Astrocyte of the spinal cord (primary cell): ENCODE measurements at regions not wholly inside any gene's neighbourhood (a gene's known extent, or its start where the extent isn't known, plus 50 kb on each side); places are given as distances from the start of the nearest gene placed in this dataset.
"Not testable (repeated sequence)": the region's sequence is repeated elsewhere in the genome, so short reads cannot be mapped to it uniquely, and the experiment has no call there.

Source experiments
- DNase-seq: peaks from one replicate; pipeline ENCODE4 v3.0.0; 2011; ENCODE audit warnings: low read depth, low spot score
- H3K4me3 ChIP-seq: 2 replicates; pipeline ENCODE4 v1.5.1; 2011; ENCODE audit warnings: low read depth, mild to moderate bottlenecking, low read length, moderate library complexity
- in situ Hi-C: cut with HindIII; loops from 2 replicates; pipeline ENCODE4 v1.10.0; 2017; ENCODE audit warnings: low sequenced_read_pairs
- TF ChIP-seq, protein P1 (sequence below): IDR thresholded peaks from 2 replicates; pipeline ENCODE4 v1.5.1; 2012; ENCODE audit warnings: low read depth, mild to moderate bottlenecking, low read length, inconsistent platforms

DNA sequence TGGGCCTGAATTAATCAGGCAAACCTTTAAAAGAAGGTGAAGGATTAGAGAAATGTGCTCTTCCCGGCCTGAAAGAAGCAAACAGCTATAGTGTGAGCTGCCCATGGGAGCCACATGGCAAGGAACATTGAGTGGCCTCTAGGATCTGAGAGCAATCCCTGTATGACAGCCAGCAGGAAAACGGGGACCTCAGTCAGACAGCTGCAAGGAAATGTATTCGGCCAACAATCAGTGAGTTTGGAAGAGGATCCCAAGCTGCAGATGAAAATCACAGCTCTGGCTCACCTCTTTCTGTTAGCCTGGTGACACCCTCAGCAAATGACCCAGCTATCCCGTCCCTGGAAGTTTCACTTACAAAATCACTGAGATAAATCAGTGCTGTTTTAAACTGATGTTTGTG, 309.2 kb downstream of the SH3GL2 start:
- TF ChIP-seq, protein P1, sequence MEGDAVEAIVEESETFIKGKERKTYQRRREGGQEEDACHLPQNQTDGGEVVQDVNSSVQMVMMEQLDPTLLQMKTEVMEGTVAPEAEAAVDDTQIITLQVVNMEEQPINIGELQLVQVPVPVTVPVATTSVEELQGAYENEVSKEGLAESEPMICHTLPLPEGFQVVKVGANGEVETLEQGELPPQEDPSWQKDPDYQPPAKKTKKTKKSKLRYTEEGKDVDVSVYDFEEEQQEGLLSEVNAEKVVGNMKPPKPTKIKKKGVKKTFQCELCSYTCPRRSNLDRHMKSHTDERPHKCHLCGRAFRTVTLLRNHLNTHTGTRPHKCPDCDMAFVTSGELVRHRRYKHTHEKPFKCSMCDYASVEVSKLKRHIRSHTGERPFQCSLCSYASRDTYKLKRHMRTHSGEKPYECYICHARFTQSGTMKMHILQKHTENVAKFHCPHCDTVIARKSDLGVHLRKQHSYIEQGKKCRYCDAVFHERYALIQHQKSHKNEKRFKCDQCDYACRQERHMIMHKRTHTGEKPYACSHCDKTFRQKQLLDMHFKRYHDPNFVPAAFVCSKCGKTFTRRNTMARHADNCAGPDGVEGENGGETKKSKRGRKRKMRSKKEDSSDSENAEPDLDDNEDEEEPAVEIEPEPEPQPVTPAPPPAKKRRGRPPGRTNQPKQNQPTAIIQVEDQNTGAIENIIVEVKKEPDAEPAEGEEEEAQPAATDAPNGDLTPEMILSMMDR = no peak
- in situ Hi-C loops = no loop called here
- H3K4me3 ChIP-seq = no peak overlapping the region
- DNase-seq = no peak

DNA sequence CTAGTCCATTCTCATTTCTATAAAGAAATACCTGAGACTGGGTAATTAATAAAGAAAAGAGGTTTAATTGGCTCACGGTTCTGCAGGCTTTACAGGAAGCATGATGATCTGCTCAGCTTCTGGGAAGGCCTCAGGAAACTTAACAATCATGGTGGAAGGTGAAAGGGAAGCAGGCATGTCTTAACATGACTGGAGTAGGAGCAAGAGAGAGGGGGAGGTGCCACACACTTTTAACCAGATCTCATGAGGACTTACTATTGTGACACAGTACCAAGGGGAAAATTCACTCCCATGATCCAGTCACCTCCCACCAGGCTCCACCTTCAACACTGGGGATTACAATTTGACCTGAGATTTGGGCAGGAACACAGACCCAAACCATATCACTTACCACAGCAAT, 310.1 kb downstream of the SH3GL2 start:
- H3K4me3 ChIP-seq, DNase-seq, in situ Hi-C loops: not testable (repeated sequence)

DNA sequence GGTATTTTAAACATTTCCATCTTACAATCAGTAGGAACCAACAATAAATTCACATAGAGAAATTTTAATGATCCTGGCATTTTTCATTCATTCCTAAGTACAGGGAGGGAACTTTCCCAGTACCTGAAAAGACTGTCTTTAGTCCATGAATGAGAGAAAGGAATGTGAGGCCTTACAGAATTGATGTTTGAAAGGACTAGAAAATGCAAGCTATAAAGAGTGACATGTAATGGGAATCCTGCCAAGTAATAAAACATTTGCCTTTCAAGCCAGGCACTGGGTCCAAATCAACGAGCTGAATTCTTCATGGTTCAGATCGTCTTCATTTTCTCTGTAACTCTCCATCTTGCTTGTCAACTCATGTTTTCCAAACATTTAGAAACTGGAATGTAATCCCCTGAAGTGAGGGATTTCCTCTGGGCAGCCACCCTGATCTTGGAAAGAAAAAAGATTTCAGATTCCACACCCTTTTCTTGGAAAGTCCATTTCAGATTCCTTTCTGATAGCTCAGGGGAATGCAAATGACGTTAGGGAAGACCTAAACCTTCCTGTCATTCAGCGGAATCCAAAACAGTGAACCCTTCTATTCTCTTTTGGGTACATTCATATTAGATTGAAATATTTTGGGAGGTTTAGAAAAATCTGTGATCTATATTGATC, 315.8 kb downstream of the SH3GL2 start:
- in situ Hi-C loops = no loop called here
- no peak for DNase-seq
- no peak overlapping the region for H3K4me3 ChIP-seq
- TF ChIP-seq, protein P1 = no peak

DNA sequence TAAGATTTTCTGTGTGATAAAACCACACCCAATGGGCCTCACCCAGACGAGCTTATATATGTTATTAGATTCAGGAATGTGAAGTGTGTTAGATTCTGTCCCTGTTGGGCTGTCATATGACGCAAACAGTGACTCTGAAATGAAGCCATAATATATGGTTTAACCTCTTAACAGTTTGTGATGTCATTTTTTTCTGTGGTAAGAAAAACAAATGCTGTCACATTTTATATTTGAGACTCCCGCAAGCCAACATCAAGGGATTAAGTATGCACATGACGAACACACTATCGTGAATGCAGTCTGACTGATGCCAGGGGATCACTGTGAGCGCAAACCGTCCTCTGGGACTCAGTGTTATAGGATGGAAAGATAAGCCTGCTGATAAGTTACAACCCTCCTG, 321.7 kb downstream of the SH3GL2 start:
- TF ChIP-seq, protein P1 = no peak
- DNase-seq = no peak
- in situ Hi-C loops = no loop called here
- H3K4me3 ChIP-seq = no peak overlapping the region

DNA sequence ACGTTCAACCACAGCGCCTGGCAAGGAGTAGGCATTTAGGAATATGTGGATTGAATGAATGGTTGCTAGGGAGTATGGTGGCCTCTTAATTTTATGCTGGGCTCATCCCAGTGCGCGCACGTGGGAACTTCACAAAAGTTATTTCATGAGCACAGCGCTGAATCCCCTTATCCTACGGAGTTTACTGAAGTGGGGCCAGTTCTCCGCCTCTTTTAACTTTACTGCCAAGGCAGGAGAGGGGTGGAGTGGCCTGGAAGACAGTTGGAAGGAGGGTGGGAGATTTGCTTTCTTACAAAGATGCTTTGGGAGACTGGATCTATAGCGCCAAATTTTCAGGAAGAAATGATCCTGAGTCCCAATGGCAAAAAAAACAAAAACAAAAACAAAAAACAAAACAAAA, 326.5 kb downstream of the SH3GL2 start:
- in situ Hi-C loops = no loop called here
- TF ChIP-seq, protein P1 = no peak
- DNase-seq = no peak
- no peak overlapping the region for H3K4me3 ChIP-seq

DNA sequence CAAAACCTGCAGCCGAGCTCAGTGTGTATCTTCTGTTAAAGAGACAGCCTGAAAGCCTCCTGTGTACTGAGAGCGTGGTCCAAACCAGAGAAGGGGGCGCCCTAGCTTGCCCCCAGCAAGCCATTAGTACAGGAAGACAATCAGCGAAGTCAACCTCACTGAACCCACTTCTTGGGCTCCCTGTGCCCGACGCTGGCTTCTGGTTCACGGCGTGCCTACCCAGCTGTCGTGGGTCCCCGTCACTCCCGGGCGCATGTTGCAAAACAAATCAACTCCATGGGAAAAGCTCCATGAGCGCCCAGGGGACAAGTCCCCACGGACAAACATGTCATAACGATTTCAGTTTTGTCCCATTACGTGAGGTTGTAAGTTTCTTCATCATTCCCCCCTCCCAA, 326.9 kb downstream of the SH3GL2 start:
- in situ Hi-C loops = no loop called here
- no peak for DNase-seq
- TF ChIP-seq, protein P1 = no peak
- no peak overlapping the region for H3K4me3 ChIP-seq

DNA sequence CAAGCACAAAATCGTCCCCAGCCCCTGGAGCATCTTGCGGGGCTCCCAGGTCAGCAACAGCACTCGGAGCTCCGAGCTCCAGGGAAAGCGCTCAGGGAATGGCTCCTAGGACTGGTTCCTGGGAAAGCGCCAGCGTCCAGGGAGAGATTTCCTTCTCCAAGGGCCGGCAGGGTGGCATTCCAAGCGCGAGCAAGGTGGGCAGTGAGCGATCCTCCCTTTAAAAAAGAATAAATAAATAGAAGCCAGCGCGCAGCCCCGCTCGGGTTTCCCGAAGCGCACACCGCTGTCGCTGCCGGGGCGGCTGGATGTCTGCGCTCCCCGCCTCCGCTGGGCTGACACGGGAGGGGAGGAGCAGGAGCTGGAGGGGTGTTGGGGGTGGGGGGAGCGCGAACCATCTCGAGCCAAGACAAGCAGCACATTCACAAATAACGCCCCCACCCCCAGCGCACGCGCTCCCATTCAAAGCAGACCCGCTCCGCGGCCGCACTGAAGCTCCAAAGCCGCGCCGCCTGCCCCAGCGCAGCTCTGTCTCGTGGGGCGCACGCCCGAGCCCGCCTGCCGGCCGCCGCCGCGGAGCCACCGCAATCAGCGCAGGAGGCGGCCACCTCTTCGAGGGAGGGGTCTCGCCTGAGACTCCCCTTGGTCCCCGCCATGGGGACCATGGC, 327.4 kb downstream of the SH3GL2 start:
- TF ChIP-seq, protein P1 = no peak
- DNase-seq = no peak
- H3K4me3 ChIP-seq = no peak overlapping the region
- in situ Hi-C loops = no loop called here
